HPDE6-E6E7 (cell line): ENCODE measurements at regions not wholly inside any gene's neighbourhood (a gene's known extent, or its start where the extent isn't known, plus 50 kb on each side); places are given as distances from the start of the nearest gene placed in this dataset.
A peak's percentile ranks its signal among the peaks of the same experiment; 100 is the strongest.

Experiments
- DNase-seq: peaks from one replicate; pipeline ENCODE4 v3.0.0; 2011; ENCODE audit warnings: missing footprints; ENCODE audit errors: extremely low spot score

DNA sequence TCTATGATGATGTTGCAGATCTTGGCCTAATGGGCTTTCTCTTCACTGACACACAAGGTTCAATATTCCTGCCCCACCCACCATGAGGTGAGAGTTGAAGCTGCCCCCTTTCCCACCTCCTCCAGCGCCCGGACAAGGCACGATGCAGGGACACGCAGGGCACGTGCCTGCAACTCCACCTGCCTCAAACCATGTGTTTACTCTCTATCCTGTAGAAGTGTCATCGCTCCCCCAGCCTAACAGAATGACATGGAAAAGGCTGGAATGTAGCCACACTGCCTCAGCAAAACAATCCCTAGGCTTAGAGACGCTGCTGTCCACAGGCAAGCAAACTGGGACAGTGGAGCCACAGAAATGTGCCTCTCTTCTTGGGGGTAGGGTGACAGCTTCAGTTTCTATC, 92.9 kb upstream of the SOD1 start:
- no peak for DNase-seq

DNA sequence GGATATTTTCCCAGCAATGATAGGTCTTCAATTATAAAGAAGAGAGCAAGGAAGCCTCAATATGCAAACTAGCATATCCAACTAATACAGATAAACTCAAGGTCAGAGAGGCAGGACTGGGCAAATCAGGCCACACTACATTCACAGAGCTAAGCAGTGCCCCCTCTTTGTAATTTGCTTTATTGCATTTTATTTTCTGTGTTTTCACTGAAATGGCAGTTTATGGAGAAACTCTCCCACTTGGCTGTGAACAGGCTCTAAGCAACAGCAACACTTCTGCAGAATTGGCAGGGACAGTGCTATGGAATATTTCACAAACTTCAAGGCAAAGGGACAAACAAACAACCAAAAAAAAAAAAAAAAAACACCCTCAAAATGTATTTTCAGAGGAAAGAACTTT, 93.4 kb upstream of the SOD1 start:
- DNase-seq, result no peak

DNA sequence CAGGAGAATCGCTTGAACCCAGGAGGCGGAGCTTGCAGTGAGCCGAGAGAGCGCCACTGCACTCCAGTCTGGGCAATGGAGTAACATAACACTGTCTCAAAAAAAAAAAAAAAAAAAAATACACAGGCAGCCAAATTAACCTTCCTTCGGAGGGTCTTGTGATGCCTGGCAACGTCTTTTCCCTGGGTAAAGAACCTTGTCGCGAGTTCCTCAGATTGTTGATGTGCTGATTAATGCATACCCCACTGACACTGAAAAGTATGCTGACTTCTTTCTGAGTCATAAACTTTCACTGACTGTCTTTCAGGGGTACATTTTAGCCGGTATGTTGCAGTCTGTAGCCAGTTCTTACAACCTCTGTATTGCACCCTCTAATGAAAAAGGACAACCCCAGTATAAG, 95.1 kb upstream of the SOD1 start:
- DNase-seq, result no peak

DNA sequence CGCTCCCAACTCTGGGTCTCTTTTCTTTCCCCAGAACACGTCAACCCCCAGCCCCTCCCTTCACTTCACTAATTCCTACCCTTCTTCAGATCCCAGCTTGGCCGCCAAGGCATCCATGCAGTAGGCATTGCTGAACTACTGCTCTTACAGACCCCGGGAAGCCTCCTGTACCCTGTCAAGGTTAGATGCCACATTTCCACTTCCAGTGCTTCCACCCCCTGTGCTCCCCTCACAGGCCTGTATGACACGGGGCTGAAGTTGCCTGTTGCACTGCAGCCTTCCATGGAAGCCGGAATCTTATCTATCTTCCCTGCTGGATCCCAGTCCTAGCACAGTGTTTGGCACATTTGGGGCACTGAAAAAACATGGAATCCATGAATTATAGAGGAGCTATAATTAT, 99.0 kb upstream of the SOD1 start:
- DNase-seq, result no peak

DNA sequence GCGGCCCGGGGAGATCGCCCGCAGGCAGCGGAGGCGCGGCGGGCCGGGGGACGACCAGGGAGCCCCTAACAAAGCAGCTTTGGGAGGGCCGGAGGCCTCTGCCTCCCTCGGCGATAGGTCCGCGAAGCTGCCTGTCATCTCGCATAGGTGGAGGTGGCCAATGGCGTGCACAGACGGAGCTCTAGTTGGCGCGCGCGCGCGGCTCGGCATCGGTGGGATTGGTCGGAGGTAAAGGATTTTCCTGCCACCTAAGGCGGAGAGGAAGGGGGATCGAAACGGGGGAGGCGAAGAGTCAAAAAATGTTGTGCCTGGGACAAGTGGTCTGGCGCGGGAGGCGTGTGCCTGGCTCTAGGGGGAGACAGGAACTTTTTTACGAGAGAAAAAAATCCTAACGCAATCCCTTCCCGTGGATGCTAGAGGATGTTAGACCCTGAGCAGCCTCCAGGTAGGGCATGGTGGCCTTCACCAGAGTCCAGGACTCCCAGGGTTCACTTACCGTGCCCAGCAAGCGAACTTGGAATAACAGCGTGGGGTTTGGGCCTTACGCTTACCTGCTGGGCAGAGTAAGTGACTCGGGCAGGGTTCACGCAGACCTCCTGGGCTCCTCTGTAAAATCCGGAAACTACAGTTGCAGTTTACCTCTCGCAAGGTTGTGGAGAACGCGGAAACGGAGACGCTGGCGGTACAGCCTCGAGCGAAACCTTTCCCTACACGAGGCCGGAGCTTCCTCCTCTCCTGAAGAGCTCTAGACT, 99.9 kb upstream of the SOD1 start:
- DNase-seq, result peak; percentile 92

DNA sequence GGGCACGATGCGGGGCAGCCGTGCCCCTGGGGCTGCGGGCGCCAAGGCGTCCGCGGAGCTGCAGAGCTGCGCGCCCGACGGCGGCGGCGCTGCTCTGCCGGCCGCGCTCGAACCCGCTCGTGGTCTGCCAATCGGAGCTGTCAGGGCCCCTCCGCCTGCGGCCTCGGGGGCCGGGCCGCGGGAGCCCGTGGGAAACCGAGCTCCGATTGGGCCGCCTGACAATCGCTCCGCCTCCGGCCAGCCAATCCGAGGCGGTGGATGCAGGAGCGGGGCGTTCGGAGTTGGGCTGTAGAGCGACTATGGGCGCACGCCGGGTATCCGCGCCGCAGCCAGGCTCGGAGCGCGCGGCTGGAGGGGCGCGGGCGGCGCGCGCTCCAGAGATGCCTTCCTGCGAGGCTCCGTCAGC, 100.5 kb upstream of the SOD1 start:
- DNase-seq, result peak; percentile 97

DNA sequence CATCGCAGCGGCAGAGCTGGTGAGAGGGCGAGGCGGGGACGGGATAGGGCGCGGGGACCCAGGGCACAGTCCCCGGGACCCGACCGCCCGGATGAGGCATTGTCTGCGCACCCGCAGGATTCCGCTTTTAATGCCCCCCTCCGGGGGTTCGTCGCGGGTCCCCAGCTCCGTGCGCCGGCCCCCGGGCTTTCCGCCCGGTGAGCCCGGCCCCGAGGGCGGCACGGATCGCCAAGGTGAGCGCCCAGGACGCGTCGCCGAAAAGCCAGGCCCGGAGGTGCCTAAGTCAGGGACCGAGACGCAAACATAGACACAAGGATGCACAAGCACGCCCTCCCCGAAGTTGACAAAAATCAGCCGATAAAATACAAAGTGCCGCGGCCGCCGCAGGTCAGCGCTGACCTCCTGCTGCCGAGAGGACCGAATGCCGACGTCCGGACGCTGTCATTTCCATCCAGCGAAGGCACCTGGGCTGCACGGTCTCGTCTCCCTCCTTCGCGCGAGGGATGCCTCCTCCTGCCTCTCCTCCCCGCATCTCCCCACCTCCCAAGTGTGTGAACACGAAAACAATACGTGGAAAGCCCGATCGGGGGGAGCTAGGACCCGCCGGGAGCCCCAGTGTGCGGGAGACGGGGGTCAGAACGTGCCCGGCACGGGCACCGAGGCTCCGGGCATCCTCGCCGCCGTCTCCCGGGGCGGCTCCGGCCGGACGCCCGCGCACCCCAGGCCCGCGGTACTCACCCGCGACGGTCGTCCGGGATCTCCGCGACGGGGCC, 101.1 kb upstream of the SOD1 start:
- DNase-seq, result peak; percentile 20

DNA sequence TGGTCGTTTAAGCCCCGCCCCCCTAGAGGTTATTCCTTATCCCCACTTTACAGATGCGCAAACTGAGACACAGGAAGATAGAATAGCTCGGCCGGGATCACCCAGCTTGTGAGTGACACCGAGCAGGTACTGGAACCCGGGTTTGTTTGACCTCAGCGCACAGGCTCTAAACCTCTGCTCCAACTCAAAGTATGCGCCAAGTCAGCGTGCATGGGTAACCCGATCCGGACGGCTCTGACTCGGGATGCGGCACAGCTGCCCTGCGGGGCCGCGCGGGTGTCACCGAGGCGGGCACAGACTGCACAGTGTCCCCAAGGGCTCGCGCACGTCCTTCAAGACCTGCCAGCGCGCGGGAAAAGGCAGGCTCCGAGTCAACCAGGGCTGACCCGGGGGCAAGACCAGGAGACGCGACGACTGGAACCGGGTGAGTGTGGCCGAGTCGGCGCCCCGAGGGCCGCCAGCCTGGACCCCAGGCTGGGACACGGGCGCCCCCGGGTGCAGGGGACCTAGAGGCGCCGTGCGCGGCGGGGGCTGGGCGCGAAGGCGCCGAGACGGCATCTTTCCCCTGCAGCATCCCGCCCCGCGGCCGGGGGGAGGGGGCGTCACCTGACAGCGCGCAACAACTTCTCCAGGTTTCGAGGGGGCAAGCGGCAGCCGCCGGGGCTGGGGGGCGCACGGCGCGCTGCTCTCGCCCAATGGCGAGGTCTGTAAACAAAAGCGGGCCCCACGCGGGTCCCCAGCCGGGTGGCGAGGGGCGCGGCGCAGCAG, 101.9 kb upstream of the SOD1 start:
- DNase-seq, result no peak

DNA sequence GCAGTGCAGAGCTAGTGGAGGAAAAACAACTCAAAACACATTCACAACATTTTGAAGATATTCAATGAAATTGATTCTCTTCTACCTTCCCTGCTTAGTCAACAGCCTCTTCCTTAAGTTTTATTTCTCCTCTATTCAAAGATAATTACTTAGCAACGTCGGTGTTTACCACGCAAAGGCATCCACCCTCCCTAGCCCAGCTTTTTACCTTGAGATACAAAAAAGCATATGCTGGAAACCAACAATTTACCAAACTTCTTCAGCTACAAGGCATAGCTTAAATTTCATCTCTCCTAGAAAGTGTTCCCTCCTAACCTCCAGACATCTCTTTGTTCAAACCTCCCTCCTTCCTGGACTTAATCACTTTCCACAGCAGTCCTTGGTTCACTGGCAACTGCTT, 102.8 kb upstream of the SOD1 start:
- no peak for DNase-seq

DNA sequence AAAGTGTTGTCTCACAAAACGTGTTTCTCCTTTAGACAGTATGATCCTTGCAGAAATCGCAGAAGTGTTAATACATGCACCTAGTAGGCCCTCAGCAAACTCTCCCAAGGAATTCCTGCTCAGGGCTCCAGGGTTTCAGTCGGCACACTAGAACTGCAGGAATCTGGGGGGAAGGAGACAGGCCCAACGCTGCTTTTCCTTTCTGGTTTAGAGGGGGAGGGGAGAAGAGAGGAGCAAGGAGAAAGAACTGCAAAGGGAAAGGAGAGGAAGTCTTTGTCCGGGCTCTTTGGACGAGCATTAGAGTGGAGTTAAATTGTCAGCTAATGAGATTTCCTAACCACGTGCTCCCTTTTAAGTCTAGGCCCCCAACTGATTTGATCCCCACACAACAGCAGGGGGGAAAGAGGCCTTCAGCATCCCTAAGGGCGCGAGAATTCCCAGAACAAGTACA, 103.7 kb upstream of the SOD1 start:
- no peak for DNase-seq

DNA sequence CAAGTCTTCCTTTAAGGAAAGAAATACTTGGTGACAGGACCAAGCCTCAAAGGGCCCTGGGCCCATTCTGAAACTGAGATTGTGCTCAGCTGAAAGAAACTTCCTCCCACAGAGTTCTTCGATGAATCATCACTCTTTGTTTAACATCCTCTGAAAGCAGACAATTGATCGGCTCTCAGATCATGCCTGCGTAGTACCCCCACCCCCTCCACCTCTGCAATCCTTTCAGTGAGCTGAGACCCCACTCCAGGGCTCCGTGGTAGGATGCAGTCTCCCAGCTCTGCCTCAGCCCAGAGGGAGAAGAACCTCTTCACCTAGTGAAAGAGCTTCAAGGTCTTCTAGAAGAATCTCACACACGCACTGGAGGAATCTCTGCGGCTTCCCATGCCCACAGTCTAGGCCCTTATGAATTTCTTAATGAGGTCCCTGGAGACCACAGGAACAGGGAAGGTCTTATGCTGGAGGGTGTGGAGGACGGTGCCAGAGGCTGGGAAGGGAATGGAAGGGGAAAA, 104.9 kb upstream of the SOD1 start:
- peak; percentile 27 for DNase-seq

DNA sequence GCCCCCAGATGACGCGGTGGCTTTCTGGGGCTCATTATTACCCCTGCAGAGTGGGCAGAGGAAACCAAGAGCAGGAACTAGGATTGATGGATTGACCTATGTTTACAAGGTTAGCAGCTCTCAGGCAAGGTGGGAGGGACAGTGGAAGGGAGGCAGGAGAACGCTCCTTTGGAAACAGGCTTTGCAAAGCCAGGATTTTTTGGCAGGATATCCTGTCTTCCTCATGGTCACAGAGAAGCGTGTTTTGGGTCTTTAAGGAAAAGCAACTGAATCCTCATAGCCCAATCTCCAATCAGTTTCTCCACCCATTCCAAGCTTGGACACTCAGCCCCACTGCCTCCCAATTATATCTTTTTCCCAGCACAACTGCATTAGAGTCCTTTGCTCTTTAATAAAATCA, 105.6 kb upstream of the SOD1 start:
- no peak for DNase-seq

DNA sequence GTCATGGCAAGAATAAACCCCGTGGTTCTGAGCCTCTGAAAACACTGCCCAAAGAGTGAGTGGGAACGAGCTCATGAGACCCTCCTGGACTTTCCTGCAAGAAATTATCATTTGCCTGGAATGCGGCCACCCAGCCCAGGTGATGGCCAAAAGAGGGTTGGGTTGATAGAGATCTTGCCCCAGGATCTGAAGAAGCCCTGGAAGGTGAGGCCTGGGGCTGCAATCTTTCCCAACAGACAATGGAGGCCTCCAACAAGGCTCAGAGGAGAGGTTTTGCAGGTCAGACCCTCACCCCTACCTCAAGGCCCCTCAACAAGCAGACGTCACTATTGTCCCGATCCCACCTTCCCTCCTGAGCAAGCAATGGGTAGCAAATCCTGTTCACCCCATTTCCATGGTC, 106.0 kb upstream of the SOD1 start:
- no peak for DNase-seq

DNA sequence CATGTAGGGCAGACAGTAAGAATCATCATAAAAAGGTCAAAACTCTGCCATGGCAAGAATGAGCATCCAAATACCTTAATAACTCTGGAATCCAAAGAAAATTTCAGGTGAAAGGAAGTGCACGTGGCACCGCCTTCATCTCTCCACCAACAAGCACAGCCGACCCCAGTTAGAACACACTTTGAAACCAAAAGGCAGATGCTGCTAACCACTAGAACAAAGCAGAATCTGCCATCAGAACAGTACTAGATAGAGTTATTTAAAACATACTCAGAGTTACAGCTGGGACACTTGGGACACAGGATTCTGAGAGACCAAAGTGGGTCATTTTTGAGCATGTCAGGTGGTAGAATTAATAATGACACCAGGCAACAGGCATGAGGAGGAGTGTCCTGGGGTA, 106.7 kb upstream of the SOD1 start:
- DNase-seq, result no peak

DNA sequence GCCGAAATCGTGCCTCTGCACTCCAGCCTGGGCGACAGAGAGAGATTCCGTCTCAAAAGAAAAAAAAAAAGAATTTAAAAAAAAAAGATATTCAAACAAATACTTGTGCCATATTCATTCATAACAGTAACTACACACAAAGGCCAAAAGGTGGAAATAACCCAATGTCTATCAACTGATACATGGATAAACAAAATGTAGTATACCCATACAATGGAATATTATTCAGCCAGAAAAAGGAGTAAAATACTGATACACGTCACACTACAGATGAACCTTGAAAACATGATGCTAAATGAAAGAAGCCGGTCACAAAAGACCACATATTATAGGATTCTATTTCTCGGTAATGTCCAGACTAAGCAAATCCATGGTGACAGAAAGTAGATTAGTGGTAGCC, 109.4 kb upstream of the SOD1 start:
- no peak for DNase-seq

DNA sequence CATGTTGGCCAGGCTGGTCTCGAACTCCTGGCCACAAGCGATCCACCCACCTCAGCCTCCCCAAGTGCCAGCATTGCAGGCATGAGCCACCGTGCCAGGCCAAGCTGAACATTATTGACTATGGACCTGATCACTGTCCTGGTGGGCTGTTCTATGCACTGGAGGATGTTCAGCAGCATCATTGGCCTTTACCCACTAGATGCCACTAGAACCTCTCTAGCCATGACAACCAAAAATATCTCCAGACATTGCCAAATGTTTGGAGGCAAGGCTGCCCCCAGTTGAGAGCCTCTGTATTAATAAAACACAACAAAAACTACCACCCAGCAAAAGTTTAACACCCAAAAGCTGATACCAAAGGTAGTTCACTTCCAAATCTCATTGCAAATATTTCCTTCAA, 110.8 kb upstream of the SOD1 start:
- DNase-seq, result no peak

DNA sequence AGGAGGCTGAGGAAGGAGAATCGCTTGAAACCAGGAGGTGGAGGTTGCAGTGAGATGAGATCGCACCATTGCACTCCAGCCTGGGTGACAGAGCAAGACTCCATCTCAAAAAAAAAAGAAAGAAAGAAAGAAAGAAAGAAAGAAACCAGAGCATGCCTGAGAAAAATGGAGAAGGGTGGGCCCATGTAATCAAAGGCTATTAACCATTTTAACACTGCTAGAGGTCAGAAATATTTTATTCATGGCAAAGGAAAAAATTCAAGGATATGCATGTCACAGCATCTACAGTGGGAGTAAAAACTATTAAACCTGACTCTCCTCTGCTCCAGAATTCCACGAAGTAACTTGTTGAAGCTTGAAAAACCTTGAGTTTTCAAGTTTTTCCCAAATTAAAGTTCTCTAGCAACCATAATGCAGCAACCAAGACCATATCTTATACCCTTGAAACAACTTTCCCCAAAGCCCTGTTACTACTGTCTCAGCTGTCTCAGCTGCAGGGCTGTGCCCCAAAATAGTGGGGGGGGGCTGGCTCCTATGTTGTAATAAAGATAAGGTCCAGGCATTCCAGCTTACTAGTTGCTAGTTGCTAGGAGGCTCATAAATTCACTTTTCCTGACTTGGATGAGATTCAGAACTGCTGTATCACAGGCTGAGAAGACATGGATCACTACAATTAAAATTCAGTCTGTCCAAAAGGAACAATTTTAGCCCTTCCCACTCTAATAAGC, 112.9 kb upstream of the SOD1 start:
- DNase-seq, result no peak

DNA sequence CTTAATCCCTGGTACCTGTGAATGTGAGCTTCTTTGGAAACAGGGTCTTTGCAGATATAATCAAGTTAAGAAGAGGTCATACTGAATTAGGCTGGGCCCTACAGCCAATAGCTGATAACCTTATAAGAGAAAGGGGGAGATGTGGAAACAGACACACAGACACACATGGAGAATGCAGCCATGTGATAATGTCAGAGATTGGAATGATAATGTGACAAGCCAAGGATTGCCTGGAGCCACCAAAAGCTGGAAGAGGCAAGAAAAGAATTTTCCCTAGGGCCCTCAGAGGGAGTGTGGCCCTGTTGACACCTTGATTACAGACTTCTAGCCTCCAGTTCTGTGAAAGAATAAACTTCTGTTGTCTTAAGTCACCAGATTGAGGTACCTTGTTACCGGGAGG, 114.5 kb upstream of the SOD1 start:
- DNase-seq, result no peak

DNA sequence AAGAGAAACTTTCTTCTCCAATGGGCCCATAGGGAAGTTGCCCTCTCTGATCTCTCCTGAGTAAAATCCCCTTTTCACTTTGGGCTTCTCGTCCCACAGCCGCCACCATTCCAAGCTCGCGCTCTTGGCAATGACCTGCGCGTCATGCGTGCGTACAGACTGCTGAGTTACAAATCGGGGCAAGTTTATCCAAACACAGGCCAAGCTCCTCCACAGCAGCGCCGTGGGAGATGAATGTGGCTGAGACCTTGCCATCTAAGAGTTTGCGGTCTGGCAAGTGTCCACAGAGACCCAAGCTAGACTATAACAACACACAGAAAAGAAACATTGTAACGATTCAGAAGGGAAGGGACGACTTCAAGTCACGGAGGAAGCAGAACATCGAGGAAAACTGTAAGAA, 116.3 kb upstream of the SOD1 start:
- no peak for DNase-seq

DNA sequence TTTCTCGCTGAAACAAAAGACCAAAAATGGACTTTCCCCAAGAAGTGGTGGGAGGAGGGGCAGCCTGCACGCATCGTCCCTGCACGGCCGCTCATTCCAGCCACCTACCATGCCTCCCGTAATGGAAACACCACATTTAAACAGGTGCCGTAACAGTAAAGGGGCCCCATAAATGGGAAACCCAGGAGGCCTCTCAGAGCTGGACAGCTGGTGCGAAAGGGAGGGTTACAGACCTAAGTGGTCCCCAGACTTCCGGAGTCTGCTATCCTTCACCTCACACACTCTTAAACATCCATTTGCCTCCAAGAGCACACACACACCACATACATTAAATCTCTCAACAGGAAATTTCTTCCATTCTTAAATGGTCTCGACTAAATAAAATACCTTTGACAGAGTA, 120.7 kb upstream of the SOD1 start:
- no peak for DNase-seq

DNA sequence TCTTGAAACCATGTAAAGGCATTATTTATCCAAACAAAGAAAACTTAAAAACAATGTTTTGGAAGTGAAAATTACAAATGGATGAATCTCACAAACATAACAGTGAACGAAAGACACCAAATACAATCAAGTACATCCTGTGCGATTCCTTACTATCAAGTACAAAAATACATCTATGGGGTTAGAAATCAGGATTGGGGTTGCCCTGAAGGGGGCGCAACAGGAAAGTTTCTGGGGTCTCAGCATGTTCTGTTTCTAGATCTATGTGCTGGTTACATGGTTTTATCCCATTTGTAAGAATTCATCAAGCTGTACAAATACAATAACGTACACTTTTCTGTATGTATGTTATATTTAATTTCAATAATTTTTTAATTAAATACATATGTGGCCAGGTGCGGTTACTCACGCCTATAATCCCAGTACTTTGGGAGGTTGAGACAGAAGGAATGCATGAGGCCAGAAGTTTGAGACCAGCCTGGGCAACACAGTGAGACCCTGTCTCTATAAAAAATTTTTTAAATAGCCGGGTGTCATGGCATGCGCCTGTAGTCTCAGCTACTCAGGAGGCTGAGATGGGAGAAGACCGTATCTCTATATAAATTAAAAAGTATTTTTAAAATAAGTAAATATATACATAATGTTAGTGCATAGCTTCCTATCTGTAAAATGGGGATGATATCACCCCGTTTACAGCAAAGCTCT, 121.5 kb upstream of the SOD1 start:
- no peak for DNase-seq
